GM12878 (cell line): ENCODE measurements at regions not wholly inside any gene's neighbourhood (a gene's known extent, or its start where the extent isn't known, plus 50 kb on each side); places are given as distances from the start of the nearest gene placed in this dataset.

Experiments
- ATAC-seq: fragments of 200-7000 bp; cut with Tn5 transposase; 3 replicates; pipeline ENCODE4 v1.9.1; 2020; ENCODE audit warnings: mild to moderate bottlenecking, moderate library complexity
- BruUV-seq: library from RNA; stranded (reverse); fragments of 400-500 nt; replicated peaks from 2 replicates; lab custom pipeline; 2021; lab: Mats Ljungman, UMichigan
- CTCF ChIA-PET: fragments of 300-600 bp; sonication (Branson Sonifier 250); formaldehyde crosslinking; extraction: SDS; loops from one replicate; lab custom pipeline; 2021; ENCODE audit warnings: inconsistent platforms; lab: Yijun Ruan, JAX
- POLR2A ChIA-PET: fragments of 350-600 bp; formaldehyde crosslinking; extraction: SDS; loops from one replicate; lab custom pipeline; 2021; ENCODE audit warnings: inconsistent platforms; lab: Charles Lee
- RAD21 ChIA-PET: fragments of 300-600 bp; sonication (Branson Sonifier 250); formaldehyde crosslinking; loops from one replicate; lab custom pipeline; 2023; ENCODE audit warnings: antibody characterized with exemption; ENCODE audit not compliant: unreplicated experiment; lab: Charles Lee
- SMC1A ChIA-PET: fragments of 300-600 bp; sonication (Branson Sonifier 250); formaldehyde crosslinking; loops from one replicate; lab custom pipeline; 2023; ENCODE audit not compliant: unreplicated experiment, uncharacterized antibody; lab: Charles Lee
- DNase-seq: peaks from one replicate; pipeline ENCODE4 v3.0.0-alpha.2; 2011; ENCODE audit warnings: low read depth, low spot score
- FAIRE-seq: peaks from 3 replicates; lab custom pipeline; 2011; peaks lifted over from hg19 to GRCh38; lab: Jason Lieb, UNC
- H2AFZ ChIP-seq: 2 replicates; pipeline ENCODE4 v1.6.0; 2011; ENCODE audit warnings: low read depth, low read length, control low read depth; ENCODE audit not compliant: control insufficient read depth
- H3K27ac ChIP-seq: 2 replicates; pipeline ENCODE4 v1.5.1; 2011; ENCODE audit warnings: control low read depth; ENCODE audit not compliant: control insufficient read depth, insufficient read depth
- H3K27me3 ChIP-seq, 2 experiments: replicated peaks in 1 of 2; 2 replicates each; pipeline versions ENCODE4 v1.6.0 to v1.6.1; 2011; ENCODE audit warnings: low read length in 1 of 2; ENCODE audit not compliant: control insufficient read depth in 2 of 2, insufficient read depth in 2 of 2
- H3K36me3 ChIP-seq, 2 experiments: 2 replicates each; pipeline ENCODE4 v1.5.1; 2011; ENCODE audit warnings: low read length in 1 of 2; ENCODE audit not compliant: control insufficient read depth in 2 of 2, insufficient read depth in 2 of 2
- H3K4me1 ChIP-seq: 2 replicates; pipeline ENCODE4 v1.6.1; 2011; ENCODE audit warnings: mild to moderate bottlenecking, low read length, moderate library complexity, mixed read lengths; ENCODE audit not compliant: control insufficient read depth, insufficient read depth
- H3K4me2 ChIP-seq: 2 replicates; pipeline ENCODE4 v1.6.0; 2011; ENCODE audit warnings: control low read depth; ENCODE audit not compliant: control insufficient read depth, insufficient read depth
- H3K4me3 ChIP-seq: fragments of 200-600 bp; sonication (generic); 2 replicates; pipeline ENCODE4 v1.5.1; 2016
- H3K79me2 ChIP-seq: 2 replicates; pipeline ENCODE4 v1.6.0; 2011; ENCODE audit warnings: low read length; ENCODE audit not compliant: control insufficient read depth, insufficient read depth
- H3K9ac ChIP-seq: 2 replicates; pipeline ENCODE4 v1.8.0; 2011; ENCODE audit warnings: low read length, control low read depth, mixed read lengths; ENCODE audit not compliant: control insufficient read depth, insufficient read depth
- H3K9me3 ChIP-seq: replicated peaks from 3 replicates; pipeline ENCODE4 v1.5.1; 2011; ENCODE audit warnings: mild to moderate bottlenecking, low read length; ENCODE audit not compliant: control insufficient read depth, insufficient read depth
- H4K20me1 ChIP-seq: 2 replicates; pipeline ENCODE4 v1.6.0; 2011; ENCODE audit not compliant: control insufficient read depth, insufficient read depth
- ATF2 ChIP-seq: IDR thresholded peaks from 2 replicates; pipeline ENCODE4 v1.6.1; 2012; ENCODE audit warnings: low read length, inconsistent platforms
- CBX5 ChIP-seq: sonication (generic); IDR thresholded peaks from 2 replicates; pipeline ENCODE4 v1.6.1; 2016; ENCODE audit warnings: low read depth, moderate library complexity, mild to moderate bottlenecking, inconsistent platforms
- CTCF ChIP-seq, 3 experiments: IDR thresholded peaks in 2 of 3; conservative IDR thresholded peaks in 1 of 3; 2 replicates each; pipeline ENCODE4 v1.5.1; 2011; ENCODE audit warnings: low read depth in 3 of 3, low read length in 3 of 3, mild to moderate bottlenecking in 3 of 3, control low read depth in 2 of 3, moderate library complexity in 2 of 3, inconsistent platforms in 1 of 3, mixed read lengths in 1 of 3; ENCODE audit not compliant: control insufficient read depth in 2 of 3, insufficient read depth in 1 of 3; ENCODE audit errors: extremely low read depth in 1 of 3
- EED ChIP-seq: sonication (generic); IDR thresholded peaks from 2 replicates; pipeline ENCODE4 v1.6.1; 2016; ENCODE audit warnings: antibody characterized with exemption, low read depth
- IKZF1 ChIP-seq: fragments of 450-650 bp; conservative IDR thresholded peaks from 2 replicates; pipeline ENCODE4 v1.6.1; 2017; ENCODE audit warnings: antibody characterized with exemption, mild to moderate bottlenecking
- JUND ChIP-seq: IDR thresholded peaks from 2 replicates; pipeline ENCODE4 v1.6.1; 2012; ENCODE audit warnings: low read depth, mild to moderate bottlenecking, low read length, improper control_type of control experiment, moderate library complexity
- MAX ChIP-seq: IDR thresholded peaks from 2 replicates; pipeline ENCODE4 v1.6.1; 2012; ENCODE audit warnings: low read depth, low read length, improper control_type of control experiment
- NR2F1 ChIP-seq: fragments of 450-650 bp; conservative IDR thresholded peaks from 2 replicates; pipeline ENCODE4 v1.6.1; 2017; ENCODE audit warnings: mild to moderate bottlenecking
- TARDBP ChIP-seq: IDR thresholded peaks from 2 replicates; pipeline ENCODE4 v1.6.1; 2016; ENCODE audit warnings: borderline replicate concordance
- TCF7 ChIP-seq: IDR thresholded peaks from 2 replicates; pipeline ENCODE4 v1.6.1; 2014; ENCODE audit warnings: antibody characterized with exemption, borderline replicate concordance
- ZNF207 ChIP-seq: fragments of 450-650 bp; IDR thresholded peaks from 2 replicates; pipeline ENCODE4 v1.6.1; 2014; ENCODE audit warnings: antibody characterized with exemption, mild to moderate bottlenecking, borderline replicate concordance
- WGBS: methylation state at CpG from one replicate; pipeline ENCODE4 v1.1.6; 2016; ENCODE audit warnings: low lambda C conversion rate; ENCODE audit not compliant: insufficient replicate concordance, insufficient coverage; ENCODE audit errors: missing lambda C conversion rate; 5-methylcytosine and 5-hydroxymethylcytosine counted together
- in situ Hi-C: fragments of 300-500 bp; cut with MboI; formaldehyde crosslinking; loops from 9 replicates; pipeline ENCODE4 v1.14.3; 2018; ENCODE audit warnings: mixed read lengths
- intact Hi-C: fragments of 100-400 bp; cut with micrococcal nuclease; formaldehyde crosslinking; loops from one replicate; pipeline ENCODE4 v1.14.2; 2022; ENCODE audit not compliant: unreplicated experiment

DNA sequence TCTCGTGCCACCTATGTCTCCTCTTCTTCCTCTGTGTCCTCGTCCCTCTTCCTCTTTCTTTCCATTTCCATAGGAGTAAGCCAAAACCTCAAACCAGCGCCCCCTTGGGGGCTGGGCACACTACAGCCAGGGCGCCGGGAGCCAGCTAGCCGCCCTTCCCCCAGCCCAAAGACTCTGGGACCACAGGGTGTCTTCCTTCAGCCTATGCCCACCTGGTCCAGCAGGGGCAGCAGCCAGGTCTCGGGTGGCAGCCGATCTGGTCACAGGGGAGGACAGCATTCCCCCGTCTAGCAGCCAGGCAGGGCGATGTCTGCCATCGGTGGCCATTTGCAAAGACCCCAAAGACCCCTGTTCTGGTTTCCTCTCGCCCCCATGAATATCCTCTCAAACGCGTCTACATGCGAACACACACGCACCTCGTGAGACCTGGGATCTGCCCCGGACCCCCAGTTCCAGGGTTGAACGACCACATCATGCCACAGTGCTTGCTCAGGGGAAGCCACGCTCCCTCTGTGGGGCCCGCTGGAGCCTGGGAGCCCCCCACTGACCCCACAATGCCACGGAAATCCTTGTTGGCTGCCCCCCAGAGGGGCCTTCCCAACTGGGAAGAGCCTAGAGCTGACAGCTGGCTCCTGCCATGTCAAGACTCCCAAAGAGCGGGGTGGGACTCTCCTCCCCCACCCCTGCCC lies 546.0 kb upstream of the CCDC179 start:
- ATAC-seq (no peak), DNase-seq (no peak), FAIRE-seq (no peak)
- in situ Hi-C loops (no loop called here), intact Hi-C loops (no loop called here)
- TF ChIP-seq IKZF1, result no peak
- no peak for TF ChIP-seq TARDBP
- TF ChIP-seq NR2F1, result no peak
- no peak for TF ChIP-seq JUND
- TF ChIP-seq ATF2, result no peak
- no peak for TF ChIP-seq CTCF (IDR thresholded peaks at IDR 0.05 in 2 of 3, conservative IDR thresholded peaks at IDR 0.05 in 1 of 3; ENCODE audit: control insufficient read depth in 2 of 3, extremely low read depth in 1 of 3, insufficient read depth in 1 of 3, low read depth in 3 of 3, low read length in 3 of 3)
- no peak for TF ChIP-seq MAX
- TF ChIP-seq ZNF207, result no peak
- TF ChIP-seq TCF7, result no peak
- no peak for TF ChIP-seq CBX5
- TF ChIP-seq EED, result no peak
- POLR2A ChIA-PET, result no interaction called here
- no peaks in the 10 kb centered on the region for H3K79me2 ChIP-seq
- H3K27ac ChIP-seq, result no peak overlapping the region
- SMC1A ChIA-PET, result interaction anchor here (0.6 kb wide), 1 partner anchor 13 kb away, joined by 3 read pairs; no protein-coding TSS in a partner anchor
- no peak overlapping the region for H3K9ac ChIP-seq
- H4K20me1 ChIP-seq, result no peaks in the 10 kb centered on the region
- CTCF ChIA-PET, result no interaction called here
- H3K27me3 ChIP-seq, result no peaks in the 10 kb centered on the region
- RAD21 ChIA-PET, result no interaction called here
- H3K4me2 ChIP-seq, result no peak overlapping the region
- no peak overlapping the region for H2AFZ ChIP-seq
- 58% methylated on average over 23 of the region's 23 CpGs for WGBS
- no TSS peak for BruUV-seq
- no peaks in the 10 kb centered on the region for H3K4me1 ChIP-seq
- no peaks in the 10 kb centered on the region; the same call in 2 of the 3 replicates for H3K9me3 ChIP-seq
- no peaks in the 10 kb centered on the region for H3K36me3 ChIP-seq
- H3K4me3 ChIP-seq, result no peak overlapping the region
